ENCODE measurements at regions not wholly inside any gene's neighbourhood (a gene's known extent, or its start where the extent isn't known, plus 50 kb on each side); places are given as distances from the start of the nearest gene placed in this dataset.

- no peak for FAIRE-seq
Observed at GRCh38 chr11:122343210-122343609, 227.2 kb upstream of the BLID start.

DNA sequence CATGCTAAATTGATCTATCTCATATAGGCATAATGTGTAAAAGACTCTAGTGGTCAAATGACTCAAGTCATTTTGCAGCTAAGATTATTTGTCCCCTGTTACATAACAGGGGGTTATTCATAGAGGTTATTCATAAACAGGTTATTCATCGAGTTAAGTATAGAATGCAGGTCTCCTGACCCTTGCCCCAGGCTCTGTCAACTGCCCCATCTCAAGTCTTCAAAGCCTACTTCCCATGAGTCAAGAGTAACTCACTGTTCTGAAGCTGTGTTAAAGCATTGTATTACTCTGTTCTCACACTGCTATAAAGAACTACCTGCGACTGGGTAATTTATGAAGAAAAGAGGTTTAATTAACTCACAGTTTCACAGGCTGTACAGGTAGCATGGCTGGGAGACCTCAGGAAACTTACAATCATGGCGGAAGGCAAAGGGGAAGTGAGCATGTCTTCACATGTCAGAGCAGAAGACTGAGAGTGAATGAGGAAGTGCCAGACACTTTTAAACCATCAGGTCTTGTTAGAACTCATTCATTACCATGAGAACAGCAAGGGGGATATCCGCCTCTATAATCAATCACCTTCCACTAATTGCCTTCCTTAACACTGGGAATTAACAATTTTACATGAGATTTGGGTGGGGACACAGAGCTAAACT is 226.2 kb upstream of the BLID start:
- FAIRE-seq = no peak

DNA sequence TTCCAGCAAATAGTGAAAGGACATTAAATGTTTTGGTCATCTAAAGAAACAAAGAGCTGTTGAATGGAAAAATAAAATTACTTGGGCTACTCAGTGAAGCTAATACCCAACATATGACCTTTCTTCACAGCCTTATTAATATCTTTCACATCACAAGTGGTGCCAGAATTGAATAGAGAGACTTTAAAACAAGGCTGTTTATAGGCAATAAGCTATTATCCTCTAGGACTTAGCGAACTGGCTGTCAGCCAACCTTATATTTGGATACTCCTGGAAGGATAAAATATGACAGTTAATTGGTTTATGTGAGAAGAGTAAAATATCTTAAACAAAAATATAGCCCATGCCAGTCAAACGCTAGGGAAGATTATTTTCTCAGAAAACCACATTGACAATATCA is 225.5 kb upstream of the BLID start:
- peak; percentile 79 for FAIRE-seq

DNA sequence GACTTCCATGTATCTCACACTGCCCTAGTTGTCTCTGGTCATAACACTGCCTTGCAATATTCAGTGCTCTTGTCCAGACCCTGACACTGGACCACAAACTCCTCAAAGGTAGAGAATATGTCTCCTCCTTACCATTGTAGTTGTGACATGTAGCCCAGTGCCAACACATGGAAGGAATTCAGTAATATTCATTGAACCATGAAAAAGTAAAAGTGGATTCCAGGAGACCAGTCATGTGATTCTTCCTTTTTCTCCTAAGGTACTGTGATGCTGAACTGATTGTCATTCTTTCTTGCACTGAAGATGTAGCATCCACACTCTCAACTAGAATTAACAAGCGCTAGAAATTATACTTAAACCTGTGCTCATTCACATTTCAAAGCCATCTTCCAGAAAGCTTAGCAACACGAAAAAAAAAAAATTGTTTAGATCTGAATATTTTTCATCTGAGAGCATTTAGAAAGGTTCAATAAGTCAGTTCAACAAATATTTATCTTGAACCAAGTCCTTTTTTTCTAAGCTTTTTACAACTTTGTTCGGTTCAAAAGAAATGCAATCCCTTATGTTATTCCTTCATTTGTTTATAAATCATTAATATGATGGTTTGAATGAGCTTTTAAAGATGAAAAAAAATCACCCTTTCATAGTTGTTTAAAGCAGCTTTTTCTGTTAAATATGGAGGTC is 224.7 kb upstream of the BLID start:
- peak; percentile 93 for FAIRE-seq

GRCh38 chr11:122339436-122340060 is 223.5 kb upstream of the BLID start:
- no peak for FAIRE-seq

- FAIRE-seq = no peak
Observed at GRCh38 chr11:122337704-122338103, 221.7 kb upstream of the BLID start.

DNA sequence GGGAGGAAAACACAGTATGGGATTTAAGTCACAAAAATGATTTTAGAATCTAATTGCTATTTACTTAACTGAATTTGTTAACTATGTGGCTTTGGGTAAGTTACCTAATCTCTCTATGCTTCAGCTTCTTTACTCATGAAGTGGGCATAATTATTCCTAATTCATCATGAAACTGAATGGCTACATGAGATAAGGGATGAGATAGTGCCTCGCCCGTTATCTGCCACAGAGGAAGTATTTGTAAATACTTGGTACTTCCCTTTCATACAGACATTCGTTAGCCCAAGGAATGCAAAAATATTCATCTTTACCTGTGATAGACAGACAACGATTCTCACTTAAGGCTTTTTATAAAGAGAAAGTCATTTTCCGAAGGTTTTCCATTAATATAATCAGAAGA is 221.2 kb upstream of the BLID start:
- no peak for FAIRE-seq

GRCh38 chr11:122336706-122337105 is 220.7 kb upstream of the BLID start:
- no peak for FAIRE-seq

DNA sequence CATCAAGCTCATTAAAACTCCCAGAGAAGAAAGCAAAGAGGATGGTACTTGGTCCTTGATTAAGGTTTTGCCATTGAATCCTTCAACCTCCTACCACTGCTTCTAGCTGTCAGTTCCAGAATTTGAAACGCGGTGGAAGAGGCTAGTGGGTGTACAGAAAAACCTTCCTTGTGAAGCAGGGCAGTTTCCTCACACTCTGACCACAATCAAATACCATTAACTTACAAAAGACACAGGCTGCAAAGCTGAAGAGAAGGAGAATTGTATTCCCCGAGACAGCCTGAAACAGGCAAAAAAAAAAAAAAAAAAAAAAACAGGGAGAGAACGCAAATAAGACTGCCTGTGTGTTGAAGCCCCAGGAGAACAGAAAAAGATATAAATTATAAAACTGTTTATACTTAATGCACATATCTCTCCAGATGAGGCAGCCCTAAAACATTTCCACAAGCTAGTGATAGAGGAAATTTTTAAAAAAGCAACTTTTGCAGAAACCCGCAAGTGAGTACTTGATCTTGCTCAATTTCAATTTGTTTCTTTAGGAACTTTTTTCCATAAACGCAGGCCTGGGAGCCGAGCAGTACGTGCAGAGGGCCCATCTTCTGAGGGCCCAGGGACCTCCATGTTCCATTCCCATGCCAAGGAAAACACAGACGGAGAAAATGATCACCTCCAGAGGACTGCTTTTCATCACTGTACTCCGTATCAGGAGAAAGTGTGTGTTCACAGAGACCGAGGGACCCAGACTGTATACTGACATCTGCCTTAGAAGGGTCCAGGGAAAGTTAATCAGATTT is 218.7 kb upstream of the BLID start:
- no peak for FAIRE-seq

- no peak for FAIRE-seq
Observed at GRCh38 chr11:122333467-122333866, 217.5 kb upstream of the BLID start.

DNA sequence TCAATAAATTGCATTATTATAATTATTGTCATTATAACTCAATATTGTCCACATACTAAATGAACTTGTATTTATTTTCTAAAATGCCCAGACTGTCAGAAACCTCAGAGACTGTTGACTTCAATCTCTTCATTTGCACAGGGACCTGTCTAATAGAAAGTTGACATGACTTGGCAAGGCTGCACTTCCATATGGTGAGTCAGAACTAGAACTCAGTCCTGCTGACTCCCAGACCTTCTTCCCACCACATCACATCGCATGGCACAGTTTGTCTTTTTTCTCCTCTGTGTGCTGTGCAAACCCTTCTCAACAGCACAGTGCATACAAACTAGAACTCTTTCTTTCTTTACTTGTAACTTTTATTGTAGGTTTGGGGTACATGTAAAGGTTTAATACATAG is 215.1 kb upstream of the BLID start:
- no peak for FAIRE-seq

- FAIRE-seq = no peak
Observed at GRCh38 chr11:122330279-122330965, 214.4 kb upstream of the BLID start.

- no peak for FAIRE-seq
Observed at GRCh38 chr11:122327528-122327927, 211.5 kb upstream of the BLID start.

GRCh38 chr11:122323754-122324421 is 207.9 kb upstream of the BLID start:
- FAIRE-seq = no peak

- FAIRE-seq = no peak
Observed at GRCh38 chr11:122322329-122322728, 206.3 kb upstream of the BLID start.

DNA sequence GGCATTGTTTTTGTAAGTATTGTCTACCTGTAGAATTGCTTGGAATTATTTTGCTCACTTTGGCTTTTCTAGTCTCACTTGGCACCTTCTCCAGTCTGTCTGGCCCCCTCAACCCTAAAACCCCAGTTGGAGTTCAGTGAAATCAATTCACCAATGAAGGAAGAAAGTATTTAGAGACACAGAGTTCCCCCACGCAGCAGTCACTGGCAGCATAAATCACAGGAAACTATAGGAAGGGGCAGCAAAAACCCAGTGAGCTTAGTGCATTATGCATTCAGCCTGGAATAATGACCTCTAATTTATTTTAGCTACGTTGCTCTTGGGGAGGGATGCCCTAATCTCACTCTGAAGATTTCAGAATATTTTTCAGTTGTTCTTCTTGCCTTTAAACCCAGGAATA is 204.7 kb upstream of the BLID start:
- no peak for FAIRE-seq

GRCh38 chr11:122319691-122320620 is 203.9 kb upstream of the BLID start:
- no peak for FAIRE-seq

DNA sequence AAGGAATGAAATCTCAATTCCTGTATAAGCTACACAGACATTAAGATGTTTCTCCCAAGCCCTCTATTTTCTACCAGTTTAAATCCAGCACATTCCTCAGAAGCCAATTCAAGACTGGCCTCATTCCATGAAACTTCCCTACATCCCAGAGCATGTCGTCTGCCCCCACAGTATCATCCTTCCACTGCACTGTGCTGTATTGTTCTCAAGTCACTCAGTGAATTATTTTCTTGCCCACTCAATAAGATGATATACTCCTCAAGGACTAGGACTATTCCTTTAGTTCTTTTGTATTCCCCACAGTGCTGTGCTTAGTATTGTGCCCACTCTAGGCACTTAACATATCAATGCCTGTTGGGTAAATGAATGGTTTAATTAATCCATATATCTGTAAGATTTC is 203.1 kb upstream of the BLID start:
- FAIRE-seq = no peak

GRCh38 chr11:122317305-122317704 is 201.3 kb upstream of the BLID start:
- FAIRE-seq = no peak

DNA sequence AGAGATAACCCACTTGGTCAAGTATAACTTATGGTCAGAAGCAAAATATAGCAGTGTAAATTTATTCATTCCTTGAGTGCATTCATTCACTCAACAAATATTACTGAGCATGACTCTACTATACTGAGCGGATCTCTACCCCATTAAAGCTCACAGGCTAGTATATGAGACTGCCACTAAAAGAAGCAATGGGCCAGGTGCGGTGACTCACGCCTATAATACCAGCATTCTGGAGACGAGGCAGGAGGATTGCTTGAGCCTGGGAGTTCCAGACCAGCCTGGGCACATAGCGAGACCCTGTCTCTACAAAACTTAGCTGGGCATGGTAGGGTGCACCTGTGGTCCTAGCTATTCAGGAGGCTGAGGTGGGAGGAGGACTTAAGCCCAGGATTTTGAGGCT is 197.6 kb upstream of the BLID start:
- FAIRE-seq = no peak

- no peak for FAIRE-seq
Observed at GRCh38 chr11:122311216-122311755, 195.3 kb upstream of the BLID start.
